HG03280 (cell line): ENCODE measurements at regions not wholly inside any gene's neighbourhood (a gene's known extent, or its start where the extent isn't known, plus 50 kb on each side); places are given as distances from the start of the nearest gene placed in this dataset.
"Not testable (repeated sequence)": the region's sequence is repeated elsewhere in the genome, so short reads cannot be mapped to it uniquely, and the experiment has no call there.

Experiments used
- ATAC-seq: cut with Tn5 transposase; IDR thresholded peaks from one replicate; pipeline ENCODE4 v1.9.1; 2021; ENCODE audit warnings: mild to moderate bottlenecking, moderate library complexity; ENCODE audit not compliant: unreplicated experiment

- no peak for ATAC-seq
Observed at GRCh38 chr4:174012886-174013259, 270.6 kb downstream of the FBXO8 start.

GRCh38 chr4:174012135-174012885 is 271.2 kb downstream of the FBXO8 start:
- no peak for ATAC-seq

GRCh38 chr4:174010547-174010946 is 272.9 kb downstream of the FBXO8 start:
- ATAC-seq, result no peak

DNA sequence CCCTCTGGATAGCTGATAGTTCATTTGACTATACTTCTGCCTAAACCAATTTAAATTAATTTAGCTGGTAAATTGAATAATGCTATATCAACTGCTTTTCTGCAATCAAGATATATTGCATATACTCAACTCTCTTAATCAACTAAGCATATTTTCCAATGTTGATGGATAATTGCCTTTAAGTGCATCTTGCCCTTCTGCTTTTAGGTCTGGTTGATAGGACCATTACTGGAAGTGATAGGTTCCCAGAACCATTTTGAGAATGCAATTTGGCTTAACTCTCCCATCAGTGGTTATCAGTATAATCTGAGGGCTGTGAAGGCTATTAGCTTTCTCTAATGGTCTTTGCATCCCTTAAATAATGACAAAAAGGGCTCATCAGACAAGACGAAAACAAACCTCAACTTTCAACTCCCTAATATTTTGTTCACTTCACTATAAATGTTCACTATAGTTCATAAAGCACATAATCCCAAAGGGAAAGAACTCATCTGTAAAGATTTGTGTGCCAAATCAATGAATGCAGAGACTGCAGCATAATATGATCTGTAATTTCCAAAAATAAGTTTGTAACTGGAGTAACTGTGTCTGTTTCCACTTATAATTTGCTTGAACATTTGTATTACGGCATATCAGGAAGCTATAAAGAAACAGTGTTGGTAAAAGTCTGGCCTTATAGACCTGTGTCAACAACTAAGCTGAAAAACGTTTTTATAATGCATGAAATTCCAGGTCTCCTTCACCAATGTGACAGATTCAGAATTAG is 273.6 kb downstream of the FBXO8 start:
- no peak for ATAC-seq

GRCh38 chr4:174005422-174005821 is 278.0 kb downstream of the FBXO8 start:
- no peak for ATAC-seq

- ATAC-seq, result no peak
Observed at GRCh38 chr4:173998471-173999144, 284.9 kb downstream of the FBXO8 start.

GRCh38 chr4:173995779-173996178 is 287.7 kb downstream of the FBXO8 start:
- ATAC-seq, result not testable (repeated sequence)

DNA sequence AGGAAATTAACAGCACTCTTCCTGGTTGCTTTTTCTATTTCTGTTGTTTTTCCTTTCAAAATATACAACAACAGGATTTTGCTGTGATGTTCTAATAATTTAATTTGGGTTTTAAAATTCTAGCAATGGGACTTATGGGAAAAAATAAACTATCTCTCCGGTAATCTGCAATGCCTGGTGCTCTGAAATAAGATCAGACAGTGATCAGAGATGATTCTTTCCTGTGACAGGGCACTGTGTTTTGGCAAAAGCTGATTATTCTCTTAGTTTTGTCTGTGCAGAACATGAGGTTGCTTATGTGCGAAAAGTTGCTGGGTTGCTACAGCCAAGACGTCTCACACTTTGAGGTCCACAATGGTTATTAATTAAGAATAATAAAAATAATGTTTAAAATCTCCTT is 291.7 kb downstream of the FBXO8 start:
- no peak for ATAC-seq

GRCh38 chr4:173991316-173991715 is 292.2 kb downstream of the FBXO8 start:
- ATAC-seq, result no peak

DNA sequence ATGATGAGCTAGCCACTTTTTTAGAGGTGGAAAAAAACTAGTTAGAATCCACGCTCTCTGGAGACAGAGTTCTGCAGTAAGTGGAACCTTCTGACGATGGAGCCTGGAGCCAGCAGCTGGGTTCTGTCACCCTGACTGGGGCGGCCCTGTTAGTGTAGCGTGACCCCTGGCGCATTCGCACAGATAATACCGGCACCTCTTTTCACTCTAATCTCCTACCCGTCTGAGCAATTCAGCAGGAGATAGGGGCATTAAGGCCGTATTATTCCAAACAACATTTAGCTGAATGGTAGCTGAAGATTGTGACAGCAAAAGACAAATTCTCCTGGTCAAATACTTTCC is 292.6 kb downstream of the FBXO8 start:
- no peak for ATAC-seq

DNA sequence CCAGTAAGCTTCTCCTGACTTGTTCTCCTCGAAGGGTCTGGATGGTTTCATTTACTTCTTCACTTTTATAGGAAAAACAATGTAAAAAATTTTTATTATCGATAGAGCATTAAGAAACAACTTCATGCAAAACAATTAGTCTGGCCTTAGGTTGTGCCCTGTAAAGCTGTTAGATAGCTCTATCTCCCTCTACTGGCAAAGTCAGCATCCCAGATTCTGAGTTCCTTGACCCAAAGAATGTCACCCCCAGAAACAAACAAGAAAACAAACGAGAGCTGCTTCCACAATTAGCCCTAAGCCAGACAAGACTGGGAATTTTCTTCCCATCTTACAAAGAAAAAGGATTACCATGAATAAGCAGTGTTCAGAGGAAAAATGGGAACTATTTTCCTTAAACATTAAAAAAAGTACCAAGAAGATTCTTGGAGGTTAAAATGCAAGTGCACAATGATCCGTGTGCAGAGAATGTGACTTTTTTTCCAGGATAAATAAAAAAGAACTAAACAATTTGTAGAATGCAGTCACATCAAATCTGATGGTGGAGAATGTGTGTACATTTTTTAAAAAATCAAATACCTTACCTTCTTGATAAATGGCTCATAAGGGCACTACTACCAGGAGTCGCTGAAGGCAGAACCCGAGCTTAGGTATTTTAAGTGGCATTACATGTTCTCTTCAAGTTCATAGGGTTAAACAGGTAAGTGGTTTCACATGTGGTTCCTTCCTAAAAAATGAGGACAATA is 293.2 kb downstream of the FBXO8 start:
- no peak for ATAC-seq

DNA sequence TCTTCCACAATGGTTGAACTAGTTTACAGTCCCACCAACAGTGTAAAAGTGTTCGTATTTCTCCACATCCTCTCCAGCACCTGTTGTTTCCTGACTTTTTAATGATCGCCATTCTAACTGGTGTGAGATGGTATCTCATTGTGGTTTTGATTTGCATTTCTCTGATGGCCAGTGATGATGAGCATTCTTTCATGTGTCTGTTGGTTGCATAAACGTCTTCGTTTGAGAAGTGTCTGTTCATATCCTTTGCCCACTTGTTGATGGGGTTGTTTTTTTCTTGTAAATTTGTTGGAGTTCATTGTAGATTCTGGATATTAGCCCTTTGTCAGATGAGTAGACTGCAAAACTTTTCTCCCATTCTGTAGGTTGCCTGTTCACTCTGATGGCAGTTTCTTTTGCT is 319.9 kb downstream of the FBXO8 start:
- ATAC-seq, result not testable (repeated sequence)

- no peak for ATAC-seq
Observed at GRCh38 chr4:173960398-173960797, 323.1 kb downstream of the FBXO8 start.

DNA sequence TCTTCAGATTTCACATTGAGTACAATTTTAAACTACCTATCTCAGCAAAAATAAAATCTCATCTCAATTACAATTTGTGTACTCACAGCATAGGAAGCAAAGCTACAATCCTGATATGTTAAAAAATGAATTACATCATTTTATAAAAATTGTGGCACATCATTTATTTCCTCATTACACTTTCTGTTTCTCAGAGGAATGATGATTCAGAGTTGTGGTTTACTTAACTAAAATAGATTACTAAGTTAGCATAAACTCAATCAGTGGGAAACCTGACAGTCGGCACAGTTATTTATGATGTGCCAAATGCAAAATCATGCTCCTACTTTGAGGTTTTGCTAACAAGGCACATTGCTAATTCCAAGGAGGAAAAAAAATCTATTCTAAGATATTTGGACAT is 325.0 kb downstream of the FBXO8 start:
- no peak for ATAC-seq

- ATAC-seq, result no peak
Observed at GRCh38 chr4:173943547-173943946, 339.9 kb downstream of the FBXO8 start.

DNA sequence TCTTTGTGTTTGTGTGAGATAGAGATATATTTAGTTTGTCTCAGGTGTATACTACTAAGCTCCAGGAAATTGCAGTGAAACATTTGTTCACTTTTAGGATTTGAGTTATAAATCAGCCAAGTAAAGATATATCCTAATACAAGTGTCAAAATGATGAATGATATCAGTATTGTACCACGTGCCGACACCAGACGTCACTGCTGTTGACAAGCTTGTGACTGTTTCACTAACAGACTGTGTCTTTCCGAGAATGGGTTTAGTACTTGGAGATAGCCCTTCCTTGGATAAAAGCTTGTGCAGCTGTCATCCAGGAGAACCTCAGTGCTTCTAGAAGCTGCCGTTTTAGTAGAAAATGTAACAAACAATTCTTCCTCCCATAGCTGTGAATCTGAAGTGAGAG is 343.3 kb downstream of the FBXO8 start:
- ATAC-seq, result no peak

DNA sequence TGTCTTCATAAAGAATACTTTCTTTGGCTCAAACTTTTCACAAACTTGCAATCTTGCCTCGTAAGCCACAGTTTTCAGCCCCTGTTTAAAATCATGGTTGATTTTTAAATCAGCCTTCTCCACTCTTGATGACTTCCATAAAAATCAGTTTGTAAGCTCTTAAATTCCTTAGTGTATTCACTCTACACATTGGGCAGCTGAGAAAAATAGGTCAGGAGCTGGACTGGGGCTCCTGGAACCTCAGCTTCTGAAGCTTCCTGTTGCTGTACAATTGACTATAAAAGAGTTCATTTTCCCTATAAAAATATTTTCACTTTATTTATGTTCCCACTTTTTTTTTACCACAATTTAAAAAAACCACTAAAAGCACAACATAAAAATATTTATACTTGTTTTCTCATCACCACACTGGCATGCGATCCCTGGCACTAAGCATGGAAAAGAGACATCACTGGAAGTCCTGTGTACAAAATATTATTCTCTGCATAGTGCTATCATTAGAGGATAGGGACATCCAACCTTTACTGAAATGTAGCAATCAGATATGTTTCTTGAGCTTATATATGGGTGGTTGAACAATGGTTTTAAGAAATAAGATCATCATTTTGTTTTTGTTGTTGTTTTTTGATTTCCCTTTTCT is 345.7 kb downstream of the FBXO8 start:
- no peak for ATAC-seq

- no peak for ATAC-seq
Observed at GRCh38 chr4:173936861-173937260, 346.6 kb downstream of the FBXO8 start.

DNA sequence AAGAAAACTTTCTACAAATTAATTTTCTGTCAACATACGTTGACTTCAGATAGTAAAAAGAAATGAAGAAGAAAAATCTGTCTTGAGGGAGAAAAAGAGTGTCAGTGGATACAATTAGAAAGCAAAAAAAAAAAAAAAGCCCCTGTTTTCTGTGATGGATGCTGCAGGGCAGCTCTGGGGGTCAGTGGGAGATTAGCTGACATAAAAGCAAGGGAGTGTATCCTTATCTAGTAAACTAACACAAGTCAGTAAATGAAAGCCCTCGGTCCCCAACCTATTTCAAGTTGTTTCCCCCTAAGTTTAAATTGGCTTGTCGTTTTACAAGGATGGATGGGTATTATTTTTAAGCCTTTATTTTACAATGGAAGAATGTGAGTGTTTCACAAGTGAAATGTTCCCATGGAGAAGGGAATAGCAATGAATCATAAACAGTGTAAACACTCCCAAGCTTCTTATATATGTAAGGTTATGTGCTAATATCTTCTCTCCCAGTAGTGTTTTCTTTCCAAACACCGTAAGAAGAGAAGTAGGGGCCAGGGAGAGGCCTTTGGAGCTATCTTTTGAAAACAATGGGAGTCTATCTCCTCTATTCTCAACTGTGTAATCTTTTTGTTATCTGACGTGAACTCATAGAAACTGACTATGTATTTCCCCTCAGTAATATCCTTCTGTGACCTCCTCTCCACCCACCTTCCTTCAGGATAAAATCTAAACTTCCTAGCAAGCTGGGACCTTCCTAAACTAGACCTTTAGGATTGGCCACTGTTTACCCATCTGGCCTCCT is 347.7 kb downstream of the FBXO8 start:
- ATAC-seq, result no peak
